Subcutaneous abdominal adipose tissue (tissue), 5 donors: ENCODE measurements at regions not wholly inside any gene's neighbourhood (a gene's known extent, or its start where the extent isn't known, plus 50 kb on each side); places are given as distances from the start of the nearest gene placed in this dataset.

Experiments used
- H3K27ac ChIP-seq: one replicate; pipeline ENCODE4 v1.7.0; 2013; ENCODE audit warnings: low read depth, mild to moderate bottlenecking, inconsistent platforms, low read length, moderate library complexity
- H3K27me3 ChIP-seq, 5 donors: one replicate each; pipeline ENCODE4 v1.7.0; 2013; ENCODE audit warnings: low read length in 5 of 5, inconsistent platforms in 1 of 5; ENCODE audit not compliant: control insufficient read depth in 5 of 5, insufficient read depth in 4 of 5
- H3K36me3 ChIP-seq, 5 donors: one replicate each; pipeline ENCODE4 v1.7.0; 2013; ENCODE audit warnings: low read length in 5 of 5; ENCODE audit not compliant: control insufficient read depth in 5 of 5, insufficient read depth in 5 of 5
- H3K4me1 ChIP-seq, 5 donors: one replicate each; pipeline ENCODE4 v1.7.0; 2013; ENCODE audit warnings: low read length in 5 of 5, mild to moderate bottlenecking in 3 of 5, moderate library complexity in 1 of 5; ENCODE audit not compliant: control insufficient read depth in 5 of 5, insufficient read depth in 5 of 5
- H3K4me3 ChIP-seq, 5 donors: one replicate each; pipeline ENCODE4 v1.7.0; 2013; ENCODE audit warnings: low read length in 5 of 5, low read depth in 1 of 5
- H3K9ac ChIP-seq, 5 donors: one replicate each; pipeline ENCODE4 v1.7.0; 2013; ENCODE audit warnings: low read length in 5 of 5, mild to moderate bottlenecking in 4 of 5, moderate library complexity in 3 of 5
- H3K9me3 ChIP-seq, 5 donors: one replicate each; pipeline ENCODE4 v1.7.0; 2013; ENCODE audit warnings: low read length in 5 of 5; ENCODE audit not compliant: control insufficient read depth in 5 of 5
- donor health status: healthy.
- donor health status: healthy.
- donor health status: healthy.
- donor health status: healthy.
- donor health status: healthy.

- Histone ChIP-seq H3K4me1 (peaks cover 3 to 19% (median 18%) of the 10 kb centered on the region in 5 donors), H3K27me3 (no peaks in the 10 kb centered on the region), H3K36me3 (no peaks in the 10 kb centered on the region), H3K9ac (no peak overlapping the region), H3K9me3 (no peaks in the 10 kb centered on the region), H3K27ac (no peak overlapping the region), H3K4me3 (no peak overlapping the region)
Observed at GRCh38 chr10:78771260-78771659, 297.5 kb upstream of the ZMIZ1 start.

- Histone ChIP-seq H3K4me3 (no peak overlapping the region), H3K36me3 (no peaks in the 10 kb centered on the region), H3K27me3 (no peaks in the 10 kb centered on the region), H3K9ac (no peak overlapping the region), H3K27ac (no peak overlapping the region), H3K9me3 (no peaks in the 10 kb centered on the region), H3K4me1 (peaks cover 3 to 22% (median 20%) of the 10 kb centered on the region in 5 donors)
Observed at GRCh38 chr10:78771808-78772455, 296.8 kb upstream of the ZMIZ1 start.

- no peaks in the 10 kb centered on the region for H3K36me3 ChIP-seq
- no peak overlapping the region for H3K4me3 ChIP-seq
- H3K9me3 ChIP-seq = no peaks in the 10 kb centered on the region
- no peak overlapping the region for H3K27ac ChIP-seq
- H3K4me1 ChIP-seq = peaks cover 3 to 27% (median 26%) of the 10 kb centered on the region in 5 donors
- H3K9ac ChIP-seq = no peak overlapping the region
- no peaks in the 10 kb centered on the region for H3K27me3 ChIP-seq
Observed at GRCh38 chr10:78772486-78772885, 296.3 kb upstream of the ZMIZ1 start.

- peaks cover 3 to 33% (median 32%) of the 10 kb centered on the region in 5 donors for H3K4me1 ChIP-seq
- H3K36me3 ChIP-seq = no peaks in the 10 kb centered on the region
- H3K9me3 ChIP-seq = no peaks in the 10 kb centered on the region
- no peak overlapping the region for H3K27ac ChIP-seq
- no peaks in the 10 kb centered on the region for H3K27me3 ChIP-seq
- H3K9ac ChIP-seq = no peak overlapping the region
- H3K4me3 ChIP-seq = no peak overlapping the region
Observed at GRCh38 chr10:78772986-78773530, 295.7 kb upstream of the ZMIZ1 start.

- no peaks in the 10 kb centered on the region for H3K27me3 ChIP-seq
- no peaks in the 10 kb centered on the region for H3K9me3 ChIP-seq
- H3K9ac ChIP-seq = no peak overlapping the region
- H3K36me3 ChIP-seq = no peaks in the 10 kb centered on the region
- H3K4me3 ChIP-seq = no peak overlapping the region
- peaks cover 3 to 34% (median 33%) of the 10 kb centered on the region in 5 donors for H3K4me1 ChIP-seq
- H3K27ac ChIP-seq = no peak overlapping the region
Observed at GRCh38 chr10:78774614-78774998, 294.2 kb upstream of the ZMIZ1 start.

GRCh38 chr10:78774999-78775711 lies 293.6 kb upstream of the ZMIZ1 start:
- H3K36me3 ChIP-seq = no peaks in the 10 kb centered on the region

GRCh38 chr10:78775891-78776290 lies 292.9 kb upstream of the ZMIZ1 start:
- Histone ChIP-seq H3K4me1 (peaks cover 3 to 34% (median 33%) of the 10 kb centered on the region in 5 donors), H3K4me3 (no peak overlapping the region), H3K9ac (no peak overlapping the region), H3K27ac (no peak overlapping the region), H3K36me3 (no peaks in the 10 kb centered on the region), H3K9me3 (no peaks in the 10 kb centered on the region), H3K27me3 (no peaks in the 10 kb centered on the region)

More at GRCh38 chr10:78774999-78775711, 293.6 kb upstream of the ZMIZ1 start:
- Histone ChIP-seq H3K4me3 (no peak overlapping the region), H3K9me3 (no peaks in the 10 kb centered on the region), H3K27ac (no peak overlapping the region), H3K27me3 (no peaks in the 10 kb centered on the region), H3K4me1 (peaks cover 3 to 34% (median 33%) of the 10 kb centered on the region in 5 donors), H3K9ac (no peak overlapping the region)

GRCh38 chr10:78776756-78777155 lies 292.0 kb upstream of the ZMIZ1 start:
- Histone ChIP-seq H3K27me3 (no peaks in the 10 kb centered on the region), H3K27ac (no peak overlapping the region), H3K4me3 (no peak overlapping the region), H3K9me3 (no peaks in the 10 kb centered on the region), H3K36me3 (no peaks in the 10 kb centered on the region), H3K9ac (no peak overlapping the region), H3K4me1 (peaks cover 3 to 34% (median 33%) of the 10 kb centered on the region in 5 donors)

GRCh38 chr10:78777466-78777865 lies 291.3 kb upstream of the ZMIZ1 start:
- H3K9ac ChIP-seq = no peak overlapping the region

GRCh38 chr10:78777867-78778266 lies 290.9 kb upstream of the ZMIZ1 start:
- Histone ChIP-seq H3K27ac (no peak overlapping the region), H3K4me1 (peaks cover 3 to 34% (median 33%) of the 10 kb centered on the region in 5 donors), H3K36me3 (no peaks in the 10 kb centered on the region), H3K9me3 (no peaks in the 10 kb centered on the region), H3K27me3 (no peaks in the 10 kb centered on the region), H3K9ac (no peak overlapping the region), H3K4me3 (no peak overlapping the region)

More at GRCh38 chr10:78777466-78777865, 291.3 kb upstream of the ZMIZ1 start:
- no peaks in the 10 kb centered on the region for H3K9me3 ChIP-seq
- H3K27me3 ChIP-seq = no peaks in the 10 kb centered on the region
- H3K36me3 ChIP-seq = no peaks in the 10 kb centered on the region
- no peak overlapping the region for H3K27ac ChIP-seq
- H3K4me3 ChIP-seq = no peak overlapping the region
- peaks cover 3 to 34% (median 33%) of the 10 kb centered on the region in 5 donors for H3K4me1 ChIP-seq
